Esophagus muscularis mucosa (tissue), 3 donors: ENCODE measurements at regions not wholly inside any gene's neighbourhood (a gene's known extent, or its start where the extent isn't known, plus 50 kb on each side); places are given as distances from the start of the nearest gene placed in this dataset.

Source experiments
- CTCF ChIP-seq, 3 experiments: fragments of 200-600 bp in 2 of 3; fragments of 450-650 bp in 1 of 3; sonication (generic) in 2 of 3; IDR thresholded peaks; one replicate each; pipeline ENCODE4 v1.5.1; 2017 to 2019; ENCODE audit warnings: antibody characterized with exemption in 3 of 3, mild to moderate bottlenecking in 2 of 3, moderate library complexity in 1 of 3
- POLR2A ChIP-seq: fragments of 450-650 bp; IDR thresholded peaks from one replicate; pipeline ENCODE4 v1.6.1; 2017; ENCODE audit warnings: antibody characterized with exemption, moderate library complexity, mild to moderate bottlenecking, low read depth

- no peak for TF ChIP-seq POLR2A
- TF ChIP-seq CTCF (IDR thresholded peaks at IDR 0.05) = no peak
Observed at GRCh38 chr4:19958848-19959247, 292.9 kb upstream of the SLIT2 start.
